Keratinocyte (primary cell): ENCODE measurements at regions not wholly inside any gene's neighbourhood (a gene's known extent, or its start where the extent isn't known, plus 50 kb on each side); places are given as distances from the start of the nearest gene placed in this dataset.

ENCODE experiments used
- EZH2 ChIP-seq: IDR thresholded peaks from one replicate; pipeline ENCODE4 v1.6.1; 2012; ENCODE audit warnings: inconsistent platforms, mild to moderate bottlenecking, low read length, moderate library complexity
- TF ChIP-seq, protein P1 (sequence below), 3 experiments: IDR thresholded peaks in 1 of 3; conservative IDR thresholded peaks in 1 of 3; optimal IDR thresholded peaks in 1 of 3; 2 replicates in 2 of 3; 3 replicates in 1 of 3; pipeline versions ENCODE3 to v1.5.1; 2011; ENCODE audit warnings: low read length in 3 of 3, mild to moderate bottlenecking in 3 of 3, moderate library complexity in 2 of 3, control low read depth in 1 of 3, inconsistent platforms in 1 of 3; ENCODE audit not compliant: insufficient read depth in 2 of 3; ENCODE audit errors: extremely low read depth in 1 of 3

DNA sequence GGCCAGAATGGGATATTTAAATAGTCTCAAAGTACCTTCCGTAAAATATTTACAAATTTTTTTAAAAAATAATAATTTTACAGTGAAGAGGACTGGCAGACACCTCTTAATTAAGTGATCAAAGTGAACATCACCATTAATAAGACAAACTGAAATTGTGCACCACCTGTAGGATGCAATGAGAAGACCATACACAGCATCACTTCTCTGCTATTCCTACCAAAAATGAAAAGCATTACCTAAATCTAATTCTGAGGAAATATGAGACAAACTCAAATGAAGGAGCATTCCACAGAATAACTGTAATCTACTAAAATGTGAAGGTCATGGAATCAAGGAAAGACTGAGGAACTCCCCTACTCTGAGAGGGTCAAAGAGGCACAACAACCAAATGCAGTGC, 68.2 kb upstream of the PRDX6 start:
- TF ChIP-seq, protein P1, sequence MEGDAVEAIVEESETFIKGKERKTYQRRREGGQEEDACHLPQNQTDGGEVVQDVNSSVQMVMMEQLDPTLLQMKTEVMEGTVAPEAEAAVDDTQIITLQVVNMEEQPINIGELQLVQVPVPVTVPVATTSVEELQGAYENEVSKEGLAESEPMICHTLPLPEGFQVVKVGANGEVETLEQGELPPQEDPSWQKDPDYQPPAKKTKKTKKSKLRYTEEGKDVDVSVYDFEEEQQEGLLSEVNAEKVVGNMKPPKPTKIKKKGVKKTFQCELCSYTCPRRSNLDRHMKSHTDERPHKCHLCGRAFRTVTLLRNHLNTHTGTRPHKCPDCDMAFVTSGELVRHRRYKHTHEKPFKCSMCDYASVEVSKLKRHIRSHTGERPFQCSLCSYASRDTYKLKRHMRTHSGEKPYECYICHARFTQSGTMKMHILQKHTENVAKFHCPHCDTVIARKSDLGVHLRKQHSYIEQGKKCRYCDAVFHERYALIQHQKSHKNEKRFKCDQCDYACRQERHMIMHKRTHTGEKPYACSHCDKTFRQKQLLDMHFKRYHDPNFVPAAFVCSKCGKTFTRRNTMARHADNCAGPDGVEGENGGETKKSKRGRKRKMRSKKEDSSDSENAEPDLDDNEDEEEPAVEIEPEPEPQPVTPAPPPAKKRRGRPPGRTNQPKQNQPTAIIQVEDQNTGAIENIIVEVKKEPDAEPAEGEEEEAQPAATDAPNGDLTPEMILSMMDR (optimal IDR thresholded peaks at IDR 0.05 in 1 of 3, IDR thresholded peaks at IDR 0.05 in 1 of 3, conservative IDR thresholded peaks at IDR 0.05 in 1 of 3; ENCODE audit: extremely low read depth in 1 of 3, insufficient read depth in 2 of 3, low read length in 3 of 3): no peak
- TF ChIP-seq EZH2: no peak
